Dermis blood vessel endothelial cell (primary cell): ENCODE measurements at regions not wholly inside any gene's neighbourhood (a gene's known extent, or its start where the extent isn't known, plus 50 kb on each side); places are given as distances from the start of the nearest gene placed in this dataset.

Source experiments
- DNase-seq: peaks from one replicate; pipeline ENCODE4 v3.0.0; 2010

GRCh38 chr10:109178591-109178990, 744.7 kb downstream of the XPNPEP1 start:
- DNase-seq, result no peak

GRCh38 chr10:109174526-109174925, 748.8 kb downstream of the XPNPEP1 start:
- no peak for DNase-seq

GRCh38 chr10:109173937-109174336, 749.4 kb downstream of the XPNPEP1 start:
- DNase-seq, result no peak

DNA sequence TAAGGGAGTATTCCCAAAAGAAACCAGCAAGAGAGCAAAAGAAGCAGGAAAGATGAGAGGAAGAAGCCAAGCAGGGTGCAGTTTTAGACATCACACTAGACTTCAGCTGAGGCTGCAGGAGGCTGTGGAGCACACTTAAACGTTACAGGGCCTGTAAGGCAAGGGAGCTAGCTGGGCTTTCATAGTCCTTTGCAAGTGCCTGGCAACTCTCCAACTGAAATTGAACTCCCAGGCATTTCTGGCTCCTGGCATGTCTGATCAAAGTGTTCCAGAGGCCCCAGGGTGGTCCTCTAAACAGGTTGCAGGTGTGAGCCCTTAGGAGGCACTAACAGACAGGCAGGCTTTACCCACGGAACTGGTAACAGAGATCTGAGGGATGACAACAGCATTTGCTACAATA, 750.2 kb downstream of the XPNPEP1 start:
- no peak for DNase-seq

- no peak for DNase-seq
Observed at GRCh38 chr10:109166935-109167334, 756.4 kb downstream of the XPNPEP1 start.

DNA sequence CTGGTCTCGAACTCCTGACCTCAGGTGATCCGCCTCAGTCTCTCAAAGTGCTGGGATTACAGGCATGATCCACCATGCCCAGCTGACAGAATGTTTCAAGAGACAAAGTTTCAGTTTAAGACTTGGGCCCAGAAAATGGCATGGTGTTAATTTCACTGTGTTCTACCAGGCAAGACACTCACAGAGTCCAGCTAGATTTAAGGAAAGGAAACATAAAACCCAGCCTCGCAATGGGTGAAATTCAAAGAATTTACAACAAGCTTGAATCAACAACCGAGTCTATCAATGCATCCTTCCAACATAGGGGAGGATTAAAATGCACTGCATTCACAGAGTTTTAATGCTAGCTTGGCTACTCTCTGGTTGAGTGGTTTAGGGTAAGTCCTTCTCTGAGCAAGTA, 764.0 kb downstream of the XPNPEP1 start:
- no peak for DNase-seq

DNA sequence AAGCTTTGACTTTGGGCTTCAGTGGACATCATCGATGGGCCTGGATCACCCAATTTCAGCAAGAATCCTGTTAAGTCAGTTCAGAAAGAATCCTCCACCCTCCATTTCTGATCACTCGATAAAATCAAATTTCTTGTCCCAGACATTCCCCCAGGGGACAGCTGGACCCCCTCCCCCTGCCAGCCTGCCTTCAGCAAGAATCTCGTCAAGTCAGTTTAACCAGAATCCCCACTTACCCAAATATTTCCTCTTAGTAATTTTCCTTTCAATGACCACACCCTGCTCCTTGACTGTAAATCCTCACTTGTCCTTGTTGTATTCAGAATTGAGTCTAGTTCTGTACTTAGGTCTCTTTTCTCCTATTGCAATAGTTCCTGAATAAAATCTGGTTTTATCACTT, 766.9 kb downstream of the XPNPEP1 start:
- no peak for DNase-seq

DNA sequence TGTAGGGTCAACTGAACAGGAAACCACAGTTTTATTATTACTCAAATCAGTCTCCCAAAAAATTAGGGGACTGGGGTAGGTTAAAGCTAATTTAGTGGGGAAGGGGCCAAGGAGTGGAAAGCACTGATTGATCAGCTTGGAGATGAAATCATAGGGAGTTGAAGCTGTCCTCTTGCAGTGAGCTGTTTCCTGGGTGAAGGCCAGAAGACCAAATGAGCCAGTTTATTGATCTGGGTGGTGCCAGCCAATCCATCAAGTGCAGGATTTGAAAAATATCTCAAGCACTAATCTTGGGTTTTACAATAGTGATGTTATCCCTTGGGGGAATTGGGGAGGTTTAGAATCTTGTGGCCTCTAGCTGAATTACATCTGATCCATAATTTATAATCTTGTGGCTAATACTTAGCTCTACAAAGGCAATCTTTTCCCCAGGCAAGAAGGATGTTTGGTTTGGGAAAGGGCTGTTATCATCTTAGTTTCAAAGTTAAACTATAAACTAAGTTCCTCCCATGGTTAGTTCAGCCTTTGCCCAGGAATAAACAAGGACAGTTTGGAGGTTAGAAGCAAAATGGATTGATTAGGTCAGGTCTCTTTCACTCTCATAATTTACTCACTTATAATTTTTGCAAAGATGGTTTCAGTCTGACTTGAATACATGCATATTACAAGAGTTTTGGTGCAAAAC, 773.5 kb downstream of the XPNPEP1 start:
- DNase-seq, result no peak

DNA sequence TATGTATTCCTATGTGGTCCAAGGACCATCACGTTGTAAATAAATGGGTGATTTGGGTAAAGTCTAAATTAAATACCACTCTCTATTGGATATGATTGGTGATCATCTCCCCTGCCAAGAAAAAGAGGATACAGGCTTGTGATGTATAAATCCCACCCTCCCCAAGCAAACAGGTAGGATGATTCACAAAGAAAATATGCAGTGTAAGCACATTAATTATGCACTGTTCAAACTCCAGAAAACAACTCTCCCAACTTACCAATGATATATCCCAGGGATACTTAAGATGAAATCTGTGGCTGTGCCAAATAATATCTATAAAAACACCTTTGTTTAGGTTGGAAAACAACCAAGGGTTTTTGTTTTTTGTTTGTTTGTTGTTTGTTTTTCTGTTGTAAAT, 795.9 kb downstream of the XPNPEP1 start:
- no peak for DNase-seq

- no peak for DNase-seq
Observed at GRCh38 chr10:109126541-109126940, 796.8 kb downstream of the XPNPEP1 start.

- no peak for DNase-seq
Observed at GRCh38 chr10:109126016-109126415, 797.3 kb downstream of the XPNPEP1 start.

DNA sequence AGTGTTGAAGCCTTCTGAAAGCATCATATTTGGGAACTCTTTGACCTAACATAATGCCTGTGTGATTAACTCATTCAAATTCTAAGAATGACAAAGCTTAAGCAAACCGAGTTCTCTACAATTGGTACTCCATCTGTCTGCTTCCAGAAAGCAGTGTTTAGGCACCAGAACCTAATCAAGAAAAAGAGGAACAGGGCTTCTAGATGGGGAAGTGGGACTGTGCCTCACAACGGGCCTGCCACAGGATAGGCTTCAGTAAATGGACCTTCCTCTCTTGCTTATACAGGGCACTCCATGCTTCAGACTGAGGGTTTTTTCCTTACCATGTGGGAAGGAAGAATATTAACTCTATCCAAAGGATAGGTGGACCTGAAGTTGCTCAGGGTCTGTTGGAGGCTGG, 808.1 kb downstream of the XPNPEP1 start:
- no peak for DNase-seq

DNA sequence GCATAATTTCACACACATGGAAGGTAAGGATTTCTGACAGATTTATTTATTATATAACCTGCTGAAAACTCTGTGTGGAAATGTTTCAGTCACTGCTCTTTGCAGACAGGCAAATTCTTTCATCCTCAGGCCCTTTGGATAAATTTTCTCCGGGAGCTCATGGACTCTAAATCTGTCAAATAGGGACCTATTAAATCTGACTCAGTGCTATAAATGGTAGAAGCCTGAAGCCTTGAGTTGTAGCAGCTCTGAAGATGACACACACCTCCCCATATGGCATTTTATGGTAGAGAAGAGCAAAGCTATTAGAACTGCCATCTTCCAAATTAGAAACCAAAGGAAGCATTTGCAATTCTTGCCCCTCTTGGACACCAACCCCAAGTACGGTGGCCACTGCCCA, 808.7 kb downstream of the XPNPEP1 start:
- DNase-seq, result no peak

- no peak for DNase-seq
Observed at GRCh38 chr10:109106604-109107003, 816.7 kb downstream of the XPNPEP1 start.

- DNase-seq, result no peak
Observed at GRCh38 chr10:109105725-109106124, 817.6 kb downstream of the XPNPEP1 start.

GRCh38 chr10:109104806-109105205, 818.5 kb downstream of the XPNPEP1 start:
- DNase-seq, result no peak

- DNase-seq, result no peak
Observed at GRCh38 chr10:109103278-109103677, 820.0 kb downstream of the XPNPEP1 start.

GRCh38 chr10:109089779-109090178, 833.5 kb downstream of the XPNPEP1 start:
- no peak for DNase-seq

DNA sequence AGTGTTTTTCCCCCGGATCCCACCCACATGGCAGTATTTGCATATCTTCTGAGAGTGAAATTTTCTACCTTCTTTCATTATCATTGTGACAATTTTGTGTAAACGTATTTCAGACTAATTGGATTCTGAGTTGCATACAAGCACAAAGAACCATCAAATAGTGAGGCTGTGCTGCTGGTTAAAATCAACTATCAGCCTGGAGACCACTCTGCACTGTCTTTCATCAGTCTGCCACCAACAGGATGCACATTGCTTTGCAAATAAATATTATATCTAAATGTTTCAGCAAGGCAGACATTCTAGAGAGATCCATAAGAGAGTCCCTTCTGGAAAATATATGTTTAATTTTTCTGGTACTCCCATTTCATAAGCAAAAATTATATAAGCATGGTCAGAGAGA, 851.8 kb downstream of the XPNPEP1 start:
- no peak for DNase-seq

DNA sequence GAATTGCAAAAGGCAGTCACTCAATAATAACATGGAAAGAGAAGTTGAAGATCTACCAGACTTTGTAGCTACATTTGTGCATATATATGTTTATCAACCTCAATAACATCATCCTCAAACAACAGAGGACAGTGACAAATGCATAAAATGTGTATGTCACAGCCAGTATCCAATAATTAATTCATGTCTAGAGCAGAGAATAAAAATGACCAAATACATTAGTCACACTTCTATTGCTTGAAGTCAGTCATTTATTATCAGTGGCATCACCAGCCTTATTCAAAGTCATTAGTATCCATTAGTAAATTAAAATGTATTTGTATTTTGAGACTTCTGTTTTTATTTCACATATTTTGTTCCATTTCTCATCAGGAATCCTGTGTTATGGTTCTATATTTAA, 852.8 kb downstream of the XPNPEP1 start:
- no peak for DNase-seq

GRCh38 chr10:109067031-109067430, 856.3 kb downstream of the XPNPEP1 start:
- no peak for DNase-seq

GRCh38 chr10:109065821-109066220, 857.5 kb downstream of the XPNPEP1 start:
- DNase-seq, result no peak

DNA sequence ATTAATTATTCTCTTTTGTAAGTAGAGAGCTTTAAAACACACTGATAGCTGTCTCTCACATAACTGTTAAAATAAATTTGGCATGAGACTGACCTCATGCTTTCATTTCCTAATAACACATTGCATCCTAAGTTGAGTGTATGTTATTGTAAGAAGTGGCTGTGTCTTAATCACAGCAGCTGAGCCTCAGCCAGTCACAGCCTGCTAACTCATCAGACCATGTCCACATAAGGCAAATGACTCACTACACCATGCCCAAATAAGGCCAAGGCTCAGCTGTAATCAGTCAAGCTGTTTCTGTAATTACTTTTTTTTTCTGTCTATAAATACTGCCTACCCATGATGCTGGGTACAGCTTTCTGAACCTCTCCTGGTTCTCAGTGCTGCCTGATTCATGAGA, 860.9 kb downstream of the XPNPEP1 start:
- DNase-seq, result no peak

DNA sequence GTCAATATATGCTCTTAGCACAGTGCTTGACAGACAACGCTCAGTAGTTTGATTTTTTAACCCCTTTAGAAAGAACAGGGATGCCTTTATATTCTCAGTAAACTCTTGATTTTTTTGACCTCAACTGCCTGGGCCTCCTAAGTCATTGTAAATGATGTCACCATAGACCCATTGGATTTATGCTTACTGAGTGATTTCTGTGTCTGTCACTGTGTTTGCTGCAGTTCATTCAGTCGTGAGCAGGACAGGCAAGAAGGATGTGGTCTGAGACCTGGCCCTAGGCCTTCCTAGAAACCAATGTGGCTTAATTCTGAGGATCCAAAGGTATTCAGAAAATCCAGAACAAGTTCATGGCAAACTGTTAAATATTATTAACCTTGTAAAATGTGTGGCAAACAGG, 868.1 kb downstream of the XPNPEP1 start:
- DNase-seq, result no peak

GRCh38 chr10:109047856-109048255, 875.5 kb downstream of the XPNPEP1 start:
- DNase-seq, result no peak
